Left renal cortex interstitium (tissue), 4 donors: ENCODE measurements at regions not wholly inside any gene's neighbourhood (a gene's known extent, or its start where the extent isn't known, plus 50 kb on each side); places are given as distances from the start of the nearest gene placed in this dataset.
"Not testable (repeated sequence)": the region's sequence is repeated elsewhere in the genome, so short reads cannot be mapped to it uniquely, and the experiment has no call there.

ENCODE experiments used
- DNase-seq, 4 donors: peaks; one replicate each; pipeline ENCODE4 v3.0.0-alpha.2; 2013; ENCODE audit warnings: low read depth in 4 of 4, low spot score in 2 of 4, missing footprints in 1 of 4

GRCh38 chr7:12826079-12826478 lies 138.6 kb downstream of the ARL4A start:
- no peak for DNase-seq

GRCh38 chr7:12827219-12827821 lies 139.9 kb downstream of the ARL4A start:
- DNase-seq = no peak

- no peak for DNase-seq
These were observed 140.5 kb downstream of the ARL4A start for GRCh38 chr7:12827920-12828319.

DNA sequence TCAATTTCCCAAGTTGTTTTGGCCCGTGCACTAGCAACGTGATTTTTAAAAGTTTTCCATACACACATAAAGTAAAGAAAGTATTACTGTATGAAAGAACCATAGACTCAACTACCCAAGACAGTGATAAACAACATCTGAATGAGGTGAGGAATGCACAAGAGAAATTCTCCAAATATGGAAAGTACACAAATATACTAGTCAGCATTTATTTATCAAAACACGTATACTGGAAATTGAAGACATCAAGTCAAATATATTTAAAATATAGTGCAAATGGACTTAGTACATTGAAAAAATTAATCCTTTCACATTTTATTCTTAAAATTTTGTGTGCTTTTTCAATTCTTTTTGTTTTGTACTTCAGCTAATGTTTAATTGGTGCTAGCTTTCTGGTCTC lies 143.6 kb downstream of the ARL4A start:
- DNase-seq = no peak

- no peak for DNase-seq
These were observed 146.4 kb downstream of the ARL4A start for GRCh38 chr7:12833829-12834228.

- no peak for DNase-seq
These were observed 147.3 kb downstream of the ARL4A start for GRCh38 chr7:12834782-12835181.

DNA sequence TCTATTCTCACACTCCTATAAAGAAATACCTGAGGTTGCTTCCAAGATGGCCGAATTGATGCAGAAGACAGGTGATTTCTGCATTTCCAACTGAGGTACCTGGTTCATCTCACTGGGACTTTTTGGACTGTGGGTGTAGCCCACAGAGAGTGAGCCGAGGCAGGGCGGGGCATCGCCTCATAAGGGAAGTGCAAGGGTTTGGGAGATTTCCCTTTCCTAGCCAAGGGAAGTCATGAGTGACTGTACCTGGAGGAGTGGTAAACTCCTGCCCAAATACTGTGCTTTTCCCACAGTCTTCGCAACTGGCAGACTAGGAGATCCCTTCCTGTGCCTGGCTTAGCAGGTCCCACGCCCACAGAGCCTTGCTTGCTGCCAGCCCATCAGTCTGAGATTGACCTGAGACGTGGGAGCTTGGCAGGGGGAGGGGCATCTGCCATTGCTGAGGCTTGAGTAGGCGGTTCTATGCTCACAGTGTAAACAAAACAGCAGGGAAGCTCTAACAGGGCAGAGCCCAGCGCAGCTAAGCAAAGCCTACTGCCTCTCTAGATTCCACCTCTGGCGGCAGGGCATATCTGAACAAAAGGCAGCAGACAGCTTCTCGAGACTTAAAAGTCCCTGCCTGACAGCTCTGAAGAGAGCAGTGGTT lies 152.2 kb downstream of the ARL4A start:
- no peak for DNase-seq

DNA sequence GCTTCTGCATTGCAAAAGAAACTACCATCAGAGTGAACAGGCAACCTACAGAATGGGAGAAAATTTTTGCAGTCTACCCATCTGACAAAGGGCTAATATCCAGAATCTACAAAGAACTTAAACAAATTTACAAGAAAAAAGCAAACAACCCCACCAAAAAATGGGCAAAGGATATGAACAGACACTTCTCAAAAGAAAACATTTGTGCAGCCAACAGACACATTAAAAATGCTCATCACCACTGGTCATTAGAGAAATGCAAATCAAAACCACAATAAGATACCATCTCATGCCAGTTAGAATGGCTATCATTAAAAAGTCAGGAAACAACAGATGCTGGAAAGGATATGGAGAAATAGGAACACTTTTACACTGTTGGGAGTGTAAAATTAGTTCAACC lies 157.3 kb downstream of the ARL4A start:
- not testable (repeated sequence) for DNase-seq

DNA sequence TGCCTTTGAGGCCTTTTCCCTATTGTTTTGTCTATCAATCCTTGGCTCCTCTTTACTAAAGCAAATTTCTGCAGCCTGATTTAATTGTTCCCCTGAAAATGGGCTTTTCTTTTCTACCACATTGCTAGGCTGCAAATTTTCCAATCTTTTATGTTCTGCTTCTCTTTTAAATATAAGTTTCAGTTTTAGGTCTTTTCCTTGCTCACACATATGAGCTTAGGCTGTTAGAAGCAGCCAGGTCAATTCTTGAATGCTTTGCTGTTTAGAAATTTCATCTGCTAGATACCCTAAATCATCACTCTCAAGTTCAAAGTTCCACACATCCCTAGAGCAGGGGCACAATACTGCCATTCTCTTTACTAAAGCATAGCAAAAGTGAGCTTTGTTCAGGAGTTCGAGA lies 159.6 kb downstream of the ARL4A start:
- DNase-seq = no peak

GRCh38 chr7:12851142-12851541 lies 163.7 kb downstream of the ARL4A start:
- DNase-seq = no peak

- DNase-seq = no peak
These were observed 164.4 kb downstream of the ARL4A start for GRCh38 chr7:12851841-12852240.

DNA sequence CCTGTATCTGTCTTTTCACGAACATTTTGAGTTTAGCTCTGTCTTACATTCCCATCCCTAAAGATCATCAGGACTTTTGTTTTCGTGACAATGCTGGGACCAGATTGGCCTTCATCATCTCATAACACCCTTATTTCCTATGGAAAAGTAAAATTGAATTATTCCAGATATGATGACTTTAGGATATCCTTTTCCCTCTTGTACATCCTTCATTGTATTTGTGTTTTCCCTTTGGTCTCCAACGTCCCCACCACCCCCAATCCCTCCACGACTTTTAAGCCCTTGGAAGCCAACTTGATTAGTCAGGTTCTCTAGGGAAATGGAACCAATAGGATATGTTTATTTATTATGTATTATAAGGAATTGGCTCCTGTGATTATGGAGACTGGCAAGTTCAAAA lies 167.6 kb downstream of the ARL4A start:
- DNase-seq = no peak

DNA sequence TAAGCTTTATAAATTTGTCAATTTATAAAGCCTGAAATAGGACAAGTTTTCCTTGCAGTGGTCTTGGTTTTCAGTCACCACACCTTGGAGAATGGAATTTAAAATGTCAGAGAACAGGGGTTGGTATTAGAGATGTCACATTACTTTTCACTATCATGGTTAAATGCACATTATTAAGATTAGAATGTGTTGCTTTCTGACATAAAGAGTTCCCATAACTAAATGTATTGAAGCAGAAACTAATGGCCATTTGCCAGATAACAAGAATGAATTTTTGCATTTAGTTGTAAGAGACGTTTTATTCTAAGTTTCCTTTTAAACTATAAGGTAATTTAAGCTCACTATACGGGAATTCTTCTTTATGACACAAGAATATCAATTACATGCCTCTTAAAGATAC lies 172.3 kb downstream of the ARL4A start:
- DNase-seq = no peak

- no peak for DNase-seq
These were observed 173.6 kb downstream of the ARL4A start for GRCh38 chr7:12861070-12861469.

DNA sequence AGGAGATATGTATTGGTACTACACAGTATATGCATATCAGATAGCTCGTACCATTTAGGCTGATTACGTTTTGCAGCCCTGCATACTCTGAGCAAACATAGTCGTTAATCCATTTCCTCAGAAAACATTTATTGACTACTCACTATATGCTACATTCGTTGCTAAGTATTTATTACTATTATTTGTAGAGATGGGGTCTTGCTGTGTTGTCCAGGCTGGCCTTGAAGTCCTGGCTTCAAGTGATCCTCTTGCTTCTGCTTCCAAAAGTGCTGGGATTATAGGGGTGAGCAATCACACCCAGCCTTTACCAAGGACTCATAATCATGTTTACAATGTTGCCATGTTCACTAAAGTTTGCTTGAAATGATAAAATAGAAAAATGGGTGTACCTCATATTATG lies 174.7 kb downstream of the ARL4A start:
- no peak for DNase-seq

GRCh38 chr7:12864470-12865046 lies 177.1 kb downstream of the ARL4A start:
- no peak for DNase-seq

DNA sequence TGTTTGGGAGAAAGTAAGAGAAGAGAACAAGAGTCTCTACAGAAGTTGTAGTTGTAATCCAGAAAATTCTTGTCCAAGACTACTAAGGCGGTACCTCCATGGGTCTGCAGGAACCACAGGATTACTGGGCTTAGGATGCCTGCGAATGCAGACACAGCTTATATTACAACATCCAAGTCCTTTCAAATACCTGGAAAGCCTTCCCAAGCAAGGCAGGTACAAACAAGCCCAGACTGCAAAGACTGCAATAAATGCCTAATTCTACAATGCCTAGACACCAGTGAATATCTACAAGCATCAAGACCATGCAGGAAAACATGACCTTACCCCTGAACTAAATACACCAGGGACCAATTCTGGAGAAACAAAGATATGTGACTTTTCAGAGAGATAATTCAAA lies 178.2 kb downstream of the ARL4A start:
- no peak for DNase-seq

DNA sequence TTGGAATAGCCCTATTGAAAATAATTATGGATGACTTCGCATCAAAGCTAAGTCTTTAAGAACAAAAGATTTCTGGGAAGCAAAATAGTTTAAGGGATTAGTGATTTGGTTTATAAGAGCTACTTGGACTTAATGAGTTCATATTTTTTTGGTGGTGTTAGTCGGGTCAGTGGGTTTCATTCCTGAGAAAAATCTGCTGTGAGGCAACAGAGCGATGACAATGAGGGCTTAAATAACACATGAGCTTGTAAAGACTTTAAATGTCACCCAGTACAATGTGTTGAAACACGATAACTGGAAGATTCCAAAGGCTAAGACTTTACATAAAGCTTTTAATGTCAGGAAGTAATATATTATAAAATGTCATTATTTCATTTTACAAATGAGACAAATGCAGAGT lies 178.8 kb downstream of the ARL4A start:
- DNase-seq = no peak

DNA sequence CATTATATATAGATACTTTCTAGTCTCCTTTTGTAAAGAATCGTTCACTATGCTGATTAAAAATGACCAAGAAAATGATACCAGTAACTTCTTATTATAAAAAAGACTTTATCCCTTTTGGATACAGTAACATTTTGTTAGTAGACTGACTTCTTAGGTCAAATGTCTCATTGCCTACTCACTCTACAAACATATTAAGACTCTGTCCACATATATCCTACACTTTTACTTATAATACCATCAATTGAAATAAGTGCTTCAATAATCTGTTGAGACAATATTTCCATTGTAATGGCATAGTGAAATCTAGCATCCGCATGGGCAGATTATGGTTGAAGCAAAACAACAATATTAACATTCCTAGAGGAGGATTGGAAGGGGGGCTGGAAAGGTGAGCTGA lies 180.6 kb downstream of the ARL4A start:
- DNase-seq = no peak

GRCh38 chr7:12870219-12870618 lies 182.8 kb downstream of the ARL4A start:
- no peak for DNase-seq

DNA sequence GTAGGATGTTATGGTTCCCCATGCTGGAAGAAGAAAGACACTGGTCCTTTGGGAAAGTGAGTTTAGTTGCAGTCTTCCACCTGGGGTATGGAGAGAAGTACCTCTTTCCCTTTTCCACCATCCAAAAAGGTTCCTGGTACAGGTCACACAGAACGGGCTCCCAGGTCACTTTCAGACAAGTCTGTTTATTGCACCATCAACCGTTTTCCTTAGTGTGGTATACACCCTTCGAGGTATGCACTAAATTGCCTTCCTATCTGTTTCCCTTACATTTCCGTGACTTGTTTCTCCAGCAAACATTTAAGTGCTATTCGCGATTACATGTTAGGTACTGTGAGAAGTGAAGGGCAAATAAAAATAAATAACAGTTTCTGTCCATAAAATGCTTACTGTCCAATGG lies 185.1 kb downstream of the ARL4A start:
- DNase-seq = no peak

GRCh38 chr7:12873571-12873970 lies 186.1 kb downstream of the ARL4A start:
- no peak for DNase-seq

DNA sequence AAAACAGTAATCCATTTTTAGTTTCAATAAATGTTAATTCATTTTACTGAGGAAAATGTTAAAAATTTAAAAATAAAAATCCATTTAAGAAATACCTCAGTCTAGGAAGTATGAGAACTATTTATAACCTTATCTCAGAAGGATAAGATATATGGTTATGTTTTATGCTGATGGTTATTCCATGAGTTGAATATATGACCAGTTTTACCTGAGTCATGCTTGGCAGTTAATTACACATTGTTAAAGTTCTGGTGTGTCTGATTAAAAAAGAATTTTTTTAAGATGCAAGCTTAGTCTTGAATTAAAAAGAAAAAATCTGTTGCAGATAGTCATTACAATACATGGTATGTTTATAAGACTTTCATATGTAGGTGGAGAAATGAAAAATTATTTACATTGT lies 191.7 kb downstream of the ARL4A start:
- DNase-seq = no peak
